Lower lobe of right lung (tissue), 2 donors: ENCODE measurements at regions not wholly inside any gene's neighbourhood (a gene's known extent, or its start where the extent isn't known, plus 50 kb on each side); places are given as distances from the start of the nearest gene placed in this dataset.
A peak's percentile ranks its signal among the peaks of the same experiment; 100 is the strongest.

Experiments
- ATAC-seq, 2 donors: fragments of 200-7000 bp; cut with Tn5 transposase; one replicate each; pipeline ENCODE4 v1.9.1; 2020 to 2022; ENCODE audit warnings: mild to moderate bottlenecking in 2 of 2, moderate library complexity in 2 of 2
- DNase-seq: peaks from one replicate; pipeline ENCODE4 v3.0.0-alpha.2; 2020
- H3K27ac ChIP-seq: fragments of 200-600 bp; one replicate; pipeline ENCODE4 v1.8.0; 2022
- H3K27me3 ChIP-seq: fragments of 200-600 bp; one replicate; pipeline ENCODE4 v1.8.0; 2022; ENCODE audit warnings: low read depth
- H3K36me3 ChIP-seq: fragments of 200-600 bp; one replicate; pipeline ENCODE4 v1.8.0; 2022; ENCODE audit warnings: mild to moderate bottlenecking
- H3K4me1 ChIP-seq: fragments of 200-600 bp; one replicate; pipeline ENCODE4 v1.8.0; 2022
- H3K4me3 ChIP-seq: fragments of 200-600 bp; one replicate; pipeline ENCODE4 v1.8.0; 2022; ENCODE audit warnings: mild to moderate bottlenecking
- H3K9me3 ChIP-seq: fragments of 200-600 bp; one replicate; pipeline ENCODE4 v1.8.0; 2022
- CTCF ChIP-seq: fragments of 200-600 bp; IDR thresholded peaks from one replicate; pipeline ENCODE4 v1.8.0; 2022; ENCODE audit warnings: antibody characterized with exemption, mild to moderate bottlenecking
- intact Hi-C: fragments of 100-400 bp; cut with DNase I; formaldehyde crosslinking; loops from one replicate; pipeline ENCODE4 v1.11.0; 2022
- donor health status: DM: no; HTN: yes; CAD: no; lungs with severe emphysema.

- H3K4me1 ChIP-seq, result no peaks in the 10 kb centered on the region
- intact Hi-C loops, result no loop called here
- H3K4me3 ChIP-seq, result no peak overlapping the region
- no peaks in the 10 kb centered on the region for H3K27me3 ChIP-seq
- DNase-seq (no peak), ATAC-seq (no peak)
- no peak for TF ChIP-seq CTCF
- no peak overlapping the region for H3K27ac ChIP-seq
- no peaks in the 10 kb centered on the region for H3K36me3 ChIP-seq
- H3K9me3 ChIP-seq, result no peaks in the 10 kb centered on the region
These were observed 77.3 kb upstream of the SLC35F1 start for GRCh38 chr6:117829594-117830319.

GRCh38 chr6:117837261-117837660 lies 69.8 kb upstream of the SLC35F1 start:
- no peak overlapping the region for H3K27ac ChIP-seq
- peaks cover 8% of the 10 kb centered on the region for H3K9me3 ChIP-seq
- intact Hi-C loops, result no loop called here
- TF ChIP-seq CTCF, result no peak
- H3K4me3 ChIP-seq, result no peak overlapping the region
- H3K36me3 ChIP-seq, result no peaks in the 10 kb centered on the region
- H3K4me1 ChIP-seq, result no peaks in the 10 kb centered on the region
- DNase-seq (no peak), ATAC-seq (no peak)
- H3K27me3 ChIP-seq, result no peaks in the 10 kb centered on the region

- DNase-seq (no peak), ATAC-seq (no peak)
- no peak overlapping the region for H3K4me3 ChIP-seq
- no peaks in the 10 kb centered on the region for H3K4me1 ChIP-seq
- no peaks in the 10 kb centered on the region for H3K27me3 ChIP-seq
- H3K27ac ChIP-seq, result no peak overlapping the region
- peak; percentile 24 for TF ChIP-seq CTCF
- no peaks in the 10 kb centered on the region for H3K36me3 ChIP-seq
- intact Hi-C loops, result no loop called here
- H3K9me3 ChIP-seq, result peaks cover 8% of the 10 kb centered on the region
These were observed 66.5 kb upstream of the SLC35F1 start for GRCh38 chr6:117840541-117840983.

GRCh38 chr6:117847912-117848311 lies 59.2 kb upstream of the SLC35F1 start:
- Histone ChIP-seq H3K4me3 (no peak overlapping the region), H3K9me3 (no peaks in the 10 kb centered on the region), H3K36me3 (no peaks in the 10 kb centered on the region), H3K27ac (no peak overlapping the region), H3K27me3 (no peaks in the 10 kb centered on the region), H3K4me1 (no peaks in the 10 kb centered on the region)
- intact Hi-C loops, result no loop called here
- no peak for ATAC-seq
- no peak for DNase-seq
- no peak for TF ChIP-seq CTCF

GRCh38 chr6:117849087-117849486 lies 58.0 kb upstream of the SLC35F1 start:
- DNase-seq, result no peak
- Histone ChIP-seq H3K36me3 (no peaks in the 10 kb centered on the region), H3K9me3 (no peaks in the 10 kb centered on the region), H3K4me3 (no peak overlapping the region), H3K4me1 (no peaks in the 10 kb centered on the region), H3K27ac (no peak overlapping the region), H3K27me3 (no peaks in the 10 kb centered on the region)
- TF ChIP-seq CTCF, result no peak
- no peak for ATAC-seq
- intact Hi-C loops, result no loop called here
